Activated CD8-positive, alpha-beta T cell treated with anti-CD3 and anti-CD28 coated beads for 36 hours (primary cell): ENCODE measurements at regions not wholly inside any gene's neighbourhood (a gene's known extent, or its start where the extent isn't known, plus 50 kb on each side); places are given as distances from the start of the nearest gene placed in this dataset.

Experiments
- ATAC-seq: fragments of 200-7000 bp; cut with Tn5 transposase; one replicate; pipeline ENCODE4 v1.10.0; 2021; ENCODE audit warnings: mild to moderate bottlenecking, moderate library complexity
- CTCF ChIA-PET: fragments of 350-600 bp; sonication (Branson Sonifier 250); formaldehyde crosslinking; loops from one replicate; lab custom pipeline; 2021; ENCODE audit warnings: antibody characterized with exemption; lab: Charles Lee
- POLR2A ChIA-PET: fragments of 350-600 bp; sonication (Branson Sonifier 250); formaldehyde crosslinking; loops from one replicate; lab custom pipeline; 2021; ENCODE audit warnings: antibody characterized with exemption; lab: Charles Lee
- DNase-seq: peaks from one replicate; pipeline ENCODE4 v3.0.0-alpha.2; 2020
- H3K27ac Mint-ChIP-seq: one replicate; pipeline ENCODE4 v1.8.0; 2021; ENCODE audit warnings: mild to moderate bottlenecking, mixed read lengths
- H3K27me3 Mint-ChIP-seq: one replicate; pipeline ENCODE4 v1.8.0; 2021; ENCODE audit warnings: mixed read lengths
- H3K36me3 Mint-ChIP-seq: one replicate; pipeline ENCODE4 v1.8.0; 2021; ENCODE audit warnings: low read depth, mixed read lengths
- H3K4me1 Mint-ChIP-seq: one replicate; pipeline ENCODE4 v1.8.0; 2021; ENCODE audit warnings: low read depth, mixed read lengths
- H3K4me3 Mint-ChIP-seq: one replicate; pipeline ENCODE4 v1.8.0; 2021; ENCODE audit warnings: mild to moderate bottlenecking, moderate library complexity, mixed read lengths
- H3K9me3 Mint-ChIP-seq: one replicate; pipeline ENCODE4 v1.8.0; 2021; ENCODE audit warnings: mixed read lengths
- intact Hi-C: fragments of 100-400 bp; cut with micrococcal nuclease; formaldehyde crosslinking; loops from one replicate; pipeline ENCODE4 v1.10.0; 2022
- TF ChIP-seq, protein P1 (sequence below): fragments of 200-600 bp; IDR thresholded peaks from one replicate; pipeline ENCODE4 v1.8.0; 2022; ENCODE audit warnings: antibody characterized with exemption, mild to moderate bottlenecking

DNA sequence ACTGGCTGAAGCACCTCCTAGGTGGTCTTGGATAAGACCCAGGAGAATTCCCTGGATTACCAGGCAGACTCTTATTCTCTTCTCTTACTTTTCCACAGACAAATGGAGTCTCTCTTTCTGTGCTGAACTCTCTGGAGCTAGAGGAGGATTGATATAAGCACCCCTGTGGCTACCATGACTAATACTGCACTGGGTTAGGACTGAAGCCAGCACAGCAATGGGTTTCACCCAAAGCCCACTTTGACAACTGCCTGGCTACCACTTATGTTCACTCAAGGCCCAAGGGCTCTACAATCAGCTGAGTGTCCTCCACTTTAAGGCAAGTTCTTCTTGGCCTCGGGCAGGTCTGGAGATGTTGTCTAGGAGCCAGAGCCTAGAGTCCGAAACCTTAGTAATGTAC is 225.5 kb downstream of the DIPK2A start:
- Mint-ChIP-seq H3K4me3 (no peak overlapping the region), H3K27me3 (peaks cover 2% of the 10 kb centered on the region), H3K4me1 (no peaks in the 10 kb centered on the region), H3K27ac (no peak overlapping the region), H3K36me3 (peaks cover 2% of the 10 kb centered on the region), H3K9me3 (peaks cover 19% of the 10 kb centered on the region)
- TF ChIP-seq, protein P1, sequence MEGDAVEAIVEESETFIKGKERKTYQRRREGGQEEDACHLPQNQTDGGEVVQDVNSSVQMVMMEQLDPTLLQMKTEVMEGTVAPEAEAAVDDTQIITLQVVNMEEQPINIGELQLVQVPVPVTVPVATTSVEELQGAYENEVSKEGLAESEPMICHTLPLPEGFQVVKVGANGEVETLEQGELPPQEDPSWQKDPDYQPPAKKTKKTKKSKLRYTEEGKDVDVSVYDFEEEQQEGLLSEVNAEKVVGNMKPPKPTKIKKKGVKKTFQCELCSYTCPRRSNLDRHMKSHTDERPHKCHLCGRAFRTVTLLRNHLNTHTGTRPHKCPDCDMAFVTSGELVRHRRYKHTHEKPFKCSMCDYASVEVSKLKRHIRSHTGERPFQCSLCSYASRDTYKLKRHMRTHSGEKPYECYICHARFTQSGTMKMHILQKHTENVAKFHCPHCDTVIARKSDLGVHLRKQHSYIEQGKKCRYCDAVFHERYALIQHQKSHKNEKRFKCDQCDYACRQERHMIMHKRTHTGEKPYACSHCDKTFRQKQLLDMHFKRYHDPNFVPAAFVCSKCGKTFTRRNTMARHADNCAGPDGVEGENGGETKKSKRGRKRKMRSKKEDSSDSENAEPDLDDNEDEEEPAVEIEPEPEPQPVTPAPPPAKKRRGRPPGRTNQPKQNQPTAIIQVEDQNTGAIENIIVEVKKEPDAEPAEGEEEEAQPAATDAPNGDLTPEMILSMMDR: no peak
- intact Hi-C loops: no loop called here
- ChIA-PET CTCF (no interaction called here), POLR2A (no interaction called here)
- no peak for ATAC-seq
- no peak for DNase-seq

DNA sequence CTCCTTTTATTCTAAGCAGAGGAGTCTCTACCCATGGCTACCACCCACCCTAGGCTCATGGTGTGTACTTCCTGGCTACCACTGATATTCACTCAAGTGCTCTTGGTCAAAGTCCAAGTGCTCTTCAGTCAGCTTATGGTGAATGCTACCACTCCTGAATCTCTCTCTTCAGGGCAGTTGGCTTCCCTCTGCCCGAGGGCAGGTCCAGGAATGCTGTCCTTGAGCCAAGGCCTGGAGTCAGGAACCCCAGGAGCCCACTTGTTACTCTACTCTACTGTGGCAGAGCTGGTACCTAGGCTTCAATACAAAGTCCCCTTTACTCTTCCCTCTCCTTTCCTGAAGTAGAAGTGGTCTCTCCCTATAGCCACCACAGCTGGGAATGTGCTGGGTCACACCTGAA is 226.0 kb downstream of the DIPK2A start:
- peaks cover 19% of the 10 kb centered on the region for H3K9me3 Mint-ChIP-seq
- intact Hi-C loops: no loop called here
- TF ChIP-seq, protein P1: no peak
- H3K27me3 Mint-ChIP-seq: peaks cover 2% of the 10 kb centered on the region
- POLR2A ChIA-PET: no interaction called here
- DNase-seq (no peak), ATAC-seq (no peak)
- CTCF ChIA-PET: no interaction called here
- no peak overlapping the region for H3K27ac Mint-ChIP-seq
- H3K4me3 Mint-ChIP-seq: no peak overlapping the region
- no peaks in the 10 kb centered on the region for H3K4me1 Mint-ChIP-seq
- H3K36me3 Mint-ChIP-seq: peaks cover 2% of the 10 kb centered on the region

DNA sequence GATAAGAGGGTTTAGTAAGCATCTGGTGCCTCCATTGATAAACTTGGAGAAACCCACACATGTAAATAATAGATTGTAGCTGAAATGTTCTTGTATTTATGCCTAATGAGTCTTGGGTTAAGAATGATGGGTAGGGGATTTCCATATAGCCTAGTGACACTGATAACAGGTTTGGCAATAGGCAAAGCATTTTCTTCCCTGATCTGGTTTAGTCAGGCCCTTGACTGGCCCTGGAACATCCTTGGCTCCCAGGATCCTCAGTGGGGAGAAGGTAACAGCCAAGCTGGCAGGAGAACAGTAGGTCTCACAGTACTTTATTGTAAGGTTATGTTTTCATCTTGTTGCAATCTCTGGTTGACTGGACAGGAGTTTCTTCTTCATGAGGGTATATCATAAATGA is 228.4 kb downstream of the DIPK2A start:
- H3K4me1 Mint-ChIP-seq: no peaks in the 10 kb centered on the region
- DNase-seq: no peak
- no peak overlapping the region for H3K27ac Mint-ChIP-seq
- ChIA-PET POLR2A (interaction anchor here (0.7 to 0.9 kb wide), 2 partner anchors 11 to 1091 kb away, joined by 3 read pairs; no protein-coding TSS in a partner anchor), CTCF (no interaction called here)
- peaks cover 2% of the 10 kb centered on the region for H3K27me3 Mint-ChIP-seq
- H3K4me3 Mint-ChIP-seq: no peak overlapping the region
- peaks cover 7% of the 10 kb centered on the region for H3K9me3 Mint-ChIP-seq
- intact Hi-C loops: no loop called here
- TF ChIP-seq, protein P1: no peak
- no peak for ATAC-seq
- H3K36me3 Mint-ChIP-seq: peaks cover 2% of the 10 kb centered on the region

DNA sequence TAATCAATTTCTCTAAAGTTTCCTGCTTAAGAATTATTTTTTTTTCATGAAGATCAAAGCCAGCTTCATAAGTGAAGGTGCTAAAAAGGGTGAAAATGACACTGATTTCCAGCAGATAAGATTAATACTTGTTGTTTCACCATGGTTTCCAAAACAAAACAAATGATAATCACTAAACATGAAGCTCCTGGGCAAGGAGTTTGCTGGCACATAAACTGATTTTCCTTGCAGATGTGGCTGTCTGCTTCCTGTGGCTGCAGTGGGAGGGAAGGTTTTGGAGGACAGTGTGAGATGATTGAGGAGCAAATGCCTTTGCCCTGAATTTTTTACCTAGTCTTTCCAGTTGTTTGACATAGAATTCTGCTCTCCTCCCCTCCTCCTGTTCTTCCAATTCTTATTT is 228.8 kb downstream of the DIPK2A start:
- H3K9me3 Mint-ChIP-seq: peaks cover 6% of the 10 kb centered on the region
- ATAC-seq: no peak
- H3K27ac Mint-ChIP-seq: no peak overlapping the region
- intact Hi-C loops: no loop called here
- POLR2A ChIA-PET: interaction anchor here (0.7 to 0.9 kb wide), 2 partner anchors 11 to 1090 kb away, joined by 3 read pairs; no protein-coding TSS in a partner anchor
- TF ChIP-seq, protein P1: no peak
- no peaks in the 10 kb centered on the region for H3K36me3 Mint-ChIP-seq
- no peak for DNase-seq
- CTCF ChIA-PET: no interaction called here
- no peaks in the 10 kb centered on the region for H3K4me1 Mint-ChIP-seq
- H3K27me3 Mint-ChIP-seq: peaks cover 2% of the 10 kb centered on the region
- H3K4me3 Mint-ChIP-seq: no peak overlapping the region

DNA sequence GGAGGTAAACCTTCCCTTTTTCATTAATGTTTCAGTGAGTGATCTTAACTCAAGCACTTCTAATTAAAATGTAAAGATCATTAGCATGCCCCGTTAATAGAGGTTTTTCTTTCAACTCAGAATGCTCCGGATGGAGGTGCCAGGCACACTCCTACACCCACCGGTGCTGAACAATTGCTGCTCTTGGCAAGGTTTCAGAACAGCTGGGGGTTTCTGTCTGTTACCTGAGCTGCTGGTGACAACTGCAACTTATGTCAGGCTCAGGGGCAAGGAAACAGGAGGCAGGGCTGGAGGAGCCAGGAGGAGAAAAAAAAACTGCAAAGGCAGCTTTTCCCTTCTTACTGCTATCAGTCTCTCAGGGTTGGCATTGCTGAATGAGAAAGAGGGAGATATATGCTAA is 250.1 kb downstream of the DIPK2A start:
- ChIA-PET CTCF (no interaction called here), POLR2A (no interaction called here)
- no peaks in the 10 kb centered on the region for H3K36me3 Mint-ChIP-seq
- H3K4me3 Mint-ChIP-seq: no peak overlapping the region
- H3K9me3 Mint-ChIP-seq: no peaks in the 10 kb centered on the region
- H3K27ac Mint-ChIP-seq: no peak overlapping the region
- ATAC-seq (no peak), DNase-seq (no peak)
- no peaks in the 10 kb centered on the region for H3K4me1 Mint-ChIP-seq
- intact Hi-C loops: no loop called here
- H3K27me3 Mint-ChIP-seq: peaks cover 5% of the 10 kb centered on the region
- TF ChIP-seq, protein P1: no peak
